Caco-2 (cell line): ENCODE measurements at regions not wholly inside any gene's neighbourhood (a gene's known extent, or its start where the extent isn't known, plus 50 kb on each side); places are given as distances from the start of the nearest gene placed in this dataset.
A peak's percentile ranks its signal among the peaks of the same experiment; 100 is the strongest.

Experiments
- BruUV-seq: library from RNA; stranded (reverse); fragments of 400-500 nt; replicated peaks from 2 replicates; lab custom pipeline; 2021; lab: Mats Ljungman, UMichigan
- CTCF ChIA-PET: fragments of 300-600 bp; sonication (Branson Sonifier 250); formaldehyde crosslinking; loops from one replicate; lab custom pipeline; 2022; ENCODE audit warnings: antibody characterized with exemption; lab: Charles Lee
- POLR2A ChIA-PET: fragments of 300-600 bp; sonication (Branson Sonifier 250); formaldehyde crosslinking; loops from one replicate; lab custom pipeline; 2022; ENCODE audit warnings: antibody characterized with exemption; lab: Charles Lee
- DNase-seq, 2 experiments: peaks; one replicate each; pipeline versions ENCODE4 v3.0.0 to v3.0.0-alpha.2; 2020 to 2022
- H3K27me3 ChIP-seq: replicated peaks from 2 replicates; pipeline ENCODE4 v1.6.0; 2011; ENCODE audit warnings: low read length; ENCODE audit not compliant: control insufficient read depth, insufficient read depth
- H3K36me3 ChIP-seq: 2 replicates; pipeline ENCODE4 v1.5.1; 2011; ENCODE audit warnings: low read length; ENCODE audit not compliant: control insufficient read depth, insufficient read depth
- H3K4me1 ChIP-seq: fragments of 250-450 bp; sonication (Bioruptor Pico); 2 replicates; pipeline ENCODE4 v1.5.1; 2020; ENCODE audit warnings: mild to moderate bottlenecking
- H3K4me3 ChIP-seq: 2 replicates; pipeline ENCODE4 v1.5.1; 2011; ENCODE audit warnings: low read depth, mild to moderate bottlenecking, control low read depth, low read length
- H3K9me3 ChIP-seq: fragments of 250-450 bp; sonication (Bioruptor Pico); 2 replicates; pipeline ENCODE4 v1.5.1; 2020; ENCODE audit warnings: mild to moderate bottlenecking, moderate library complexity
- H3K27ac Mint-ChIP-seq: one replicate; pipeline ENCODE4 v1.8.0; 2022; ENCODE audit warnings: mixed read lengths; ENCODE audit not compliant: unreplicated experiment
- H3K27me3 Mint-ChIP-seq: one replicate; pipeline ENCODE4 v1.8.0; 2022; ENCODE audit warnings: mixed read lengths; ENCODE audit not compliant: insufficient read depth, unreplicated experiment
- H3K36me3 Mint-ChIP-seq: one replicate; pipeline ENCODE4 v1.8.0; 2022; ENCODE audit warnings: mild to moderate bottlenecking, mixed read lengths; ENCODE audit not compliant: insufficient read depth, unreplicated experiment
- H3K4me1 Mint-ChIP-seq: one replicate; pipeline ENCODE4 v1.8.0; 2022; ENCODE audit warnings: low read depth, mixed read lengths; ENCODE audit not compliant: unreplicated experiment
- H3K4me3 Mint-ChIP-seq: one replicate; pipeline ENCODE4 v1.8.0; 2022; ENCODE audit warnings: mild to moderate bottlenecking, moderate library complexity, mixed read lengths; ENCODE audit not compliant: unreplicated experiment
- H3K9me3 Mint-ChIP-seq: one replicate; pipeline ENCODE4 v1.8.0; 2022; ENCODE audit warnings: mixed read lengths; ENCODE audit not compliant: unreplicated experiment
- CTCF ChIP-seq, 2 experiments: fragments of 200-600 bp in 1 of 2; IDR thresholded peaks; 1 replicate in 1 of 2; 2 replicates in 1 of 2; pipeline versions ENCODE4 v1.5.1 to v1.8.0; 2011 to 2022; ENCODE audit warnings: antibody characterized with exemption in 1 of 2, control low read depth in 1 of 2, inconsistent platforms in 1 of 2, low read depth in 1 of 2, low read length in 1 of 2, mild to moderate bottlenecking in 1 of 2, moderate library complexity in 1 of 2; ENCODE audit not compliant: insufficient read depth in 1 of 2, severe bottlenecking in 1 of 2, unreplicated experiment in 1 of 2
- intact Hi-C: fragments of 100-400 bp; cut with micrococcal nuclease; formaldehyde crosslinking; loops from one replicate; pipeline ENCODE4 v1.10.0; 2022; ENCODE audit not compliant: unreplicated experiment

GRCh38 chr2:211026109-211026508, 469.7 kb downstream of the CPS1 start:
- H3K27me3 ChIP-seq: no peaks in the 10 kb centered on the region
- no peaks in the 10 kb centered on the region for H3K4me1 Mint-ChIP-seq
- no TSS peak for BruUV-seq
- ChIA-PET POLR2A (no interaction called here), CTCF (no interaction called here)
- H3K9me3 ChIP-seq: no peaks in the 10 kb centered on the region; the same call in 1 of the 2 replicates
- no peaks in the 10 kb centered on the region for H3K36me3 Mint-ChIP-seq
- no peaks in the 10 kb centered on the region for H3K4me1 ChIP-seq
- no peaks in the 10 kb centered on the region for H3K36me3 ChIP-seq
- no peak overlapping the region for H3K27ac Mint-ChIP-seq
- H3K27me3 Mint-ChIP-seq: no peaks in the 10 kb centered on the region
- intact Hi-C loops: no loop called here
- H3K4me3 ChIP-seq: no peak overlapping the region
- no peak overlapping the region for H3K4me3 Mint-ChIP-seq
- no peak for TF ChIP-seq CTCF (IDR thresholded peaks at IDR 0.05; ENCODE audit: insufficient read depth in 1 of 2, low read depth in 1 of 2, low read length in 1 of 2, severe bottlenecking in 1 of 2, unreplicated experiment in 1 of 2)
- no peak for DNase-seq
- H3K9me3 Mint-ChIP-seq: peaks cover 38% of the 10 kb centered on the region

- ChIA-PET POLR2A (no interaction called here), CTCF (no interaction called here)
- Mint-ChIP-seq H3K4me3 (no peak overlapping the region), H3K27me3 (no peaks in the 10 kb centered on the region), H3K4me1 (no peaks in the 10 kb centered on the region), H3K36me3 (no peaks in the 10 kb centered on the region), H3K27ac (no peak overlapping the region), H3K9me3 (peaks cover 28% of the 10 kb centered on the region)
- DNase-seq: no peak
- Histone ChIP-seq H3K27me3 (no peaks in the 10 kb centered on the region), H3K4me1 (no peaks in the 10 kb centered on the region), H3K4me3 (no peak overlapping the region), H3K9me3 (no peaks in the 10 kb centered on the region; the same call in 1 of the 2 replicates), H3K36me3 (no peaks in the 10 kb centered on the region)
- no peak for TF ChIP-seq CTCF (IDR thresholded peaks at IDR 0.05; ENCODE audit: insufficient read depth in 1 of 2, low read depth in 1 of 2, low read length in 1 of 2, severe bottlenecking in 1 of 2, unreplicated experiment in 1 of 2)
- no TSS peak for BruUV-seq
- intact Hi-C loops: no loop called here
Observed at GRCh38 chr2:211027976-211028375, 471.6 kb downstream of the CPS1 start.

GRCh38 chr2:211033765-211034164, 477.4 kb downstream of the CPS1 start:
- H3K9me3 Mint-ChIP-seq: no peaks in the 10 kb centered on the region
- DNase-seq: peak in 1 of 2 experiments; percentile 17

More at GRCh38 chr2:211033765-211034164, 477.4 kb downstream of the CPS1 start:
- Histone ChIP-seq H3K4me1 (no peaks in the 10 kb centered on the region), H3K36me3 (no peaks in the 10 kb centered on the region), H3K9me3 (no peaks in the 10 kb centered on the region), H3K27me3 (no peaks in the 10 kb centered on the region), H3K4me3 (no peak overlapping the region)
- intact Hi-C loops: loop anchor here (1.0 to 2.0 kb wide), 2 partner anchors 371 to 416 kb away; no protein-coding TSS in a partner anchor
- CTCF ChIA-PET: no interaction called here
- peak; percentile 46 to 58 for TF ChIP-seq CTCF (IDR thresholded peaks at IDR 0.05; ENCODE audit: insufficient read depth in 1 of 2, low read depth in 1 of 2, low read length in 1 of 2, severe bottlenecking in 1 of 2, unreplicated experiment in 1 of 2)
- Mint-ChIP-seq H3K4me3 (no peak overlapping the region), H3K36me3 (no peaks in the 10 kb centered on the region), H3K4me1 (no peaks in the 10 kb centered on the region), H3K27ac (no peak overlapping the region), H3K27me3 (peaks cover 3% of the 10 kb centered on the region)
- POLR2A ChIA-PET: no interaction called here
- BruUV-seq: no TSS peak
